ENCODE measurements at regions not wholly inside any gene's neighbourhood (a gene's known extent, or its start where the extent isn't known, plus 50 kb on each side); places are given as distances from the start of the nearest gene placed in this dataset.
"Not testable (repeated sequence)": the region's sequence is repeated elsewhere in the genome, so short reads cannot be mapped to it uniquely, and the experiment has no call there.

DNA sequence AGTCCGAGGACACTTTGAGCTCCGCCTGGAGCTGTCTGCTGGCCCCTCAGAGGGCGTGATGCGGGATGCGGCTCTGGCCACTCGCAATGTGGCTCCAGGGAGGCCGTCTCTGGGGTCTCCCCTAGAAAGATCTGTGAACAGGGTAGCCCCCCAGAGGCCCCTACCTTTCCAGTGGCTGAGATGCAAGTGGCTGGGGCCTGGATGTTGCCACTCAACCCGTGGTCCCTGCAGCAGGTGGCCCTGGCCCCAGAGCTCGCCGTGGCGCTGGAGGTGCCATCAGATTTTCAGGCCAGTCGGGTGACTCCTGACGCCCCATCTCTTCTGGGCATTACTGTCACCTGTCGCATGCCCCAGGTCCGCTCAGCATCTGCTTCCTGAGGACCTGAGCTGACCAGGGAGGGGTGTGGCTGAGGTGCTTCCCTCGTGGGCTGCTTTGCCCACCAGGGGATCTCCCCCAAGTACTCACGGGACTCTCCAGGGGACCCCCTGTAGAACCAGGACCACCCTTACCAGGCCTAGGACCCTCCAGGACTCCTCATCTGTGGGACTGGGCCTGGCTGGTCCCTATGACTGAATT lies 102.1 kb upstream of the LRPAP1 start:
- intact Hi-C loops (cut with DNase I): no loop called here
- Histone ChIP-seq H3K4me1 (ENCODE audit: insufficient read depth) (no peaks in the 10 kb centered on the region), H3K9me3 (no peaks in the 10 kb centered on the region), H3K27me3 (no peaks in the 10 kb centered on the region), H3K4me3 (no peak overlapping the region), H3K27ac (no peak overlapping the region), H3K36me3 (no peaks in the 10 kb centered on the region)
- 88 to 95% (median 88%) methylated on average over 10 to 17 of the region's 17 CpGs for WGBS, 3 donors
- DNase-seq: no peak
- no peak for TF ChIP-seq POLR2A (IDR thresholded peaks at IDR 0.05)

DNA sequence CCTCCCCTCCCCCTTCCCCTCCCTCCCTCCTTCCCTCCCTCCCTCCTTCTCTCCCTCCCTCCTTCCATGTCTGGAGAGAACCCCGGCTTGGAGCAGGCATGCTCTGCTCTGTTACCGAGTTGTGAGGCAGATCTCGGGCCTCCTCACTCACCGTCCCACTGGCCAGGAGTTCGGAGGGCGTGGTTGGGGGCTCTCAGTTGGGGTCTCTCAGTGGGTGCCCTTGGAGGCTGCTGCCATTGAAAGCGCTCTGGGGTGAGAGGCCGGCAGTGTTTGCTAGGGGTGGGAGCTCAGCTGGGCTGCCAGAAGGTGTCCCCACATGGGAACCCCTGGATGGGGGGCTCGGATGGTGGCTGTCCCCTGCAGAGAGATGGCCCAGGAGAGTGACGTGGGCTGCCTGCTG lies 101.1 kb upstream of the LRPAP1 start:
- H3K36me3 ChIP-seq; H3K27ac ChIP-seq; intact Hi-C loops (cut with DNase I); H3K4me3 ChIP-seq; H3K4me1 ChIP-seq (ENCODE audit: insufficient read depth); H3K27me3 ChIP-seq; DNase-seq; H3K9me3 ChIP-seq: not testable (repeated sequence)
- WGBS, 3 donors: 94 to 100% (median 98%) methylated on average over 1 to 9 of the region's 10 CpGs

DNA sequence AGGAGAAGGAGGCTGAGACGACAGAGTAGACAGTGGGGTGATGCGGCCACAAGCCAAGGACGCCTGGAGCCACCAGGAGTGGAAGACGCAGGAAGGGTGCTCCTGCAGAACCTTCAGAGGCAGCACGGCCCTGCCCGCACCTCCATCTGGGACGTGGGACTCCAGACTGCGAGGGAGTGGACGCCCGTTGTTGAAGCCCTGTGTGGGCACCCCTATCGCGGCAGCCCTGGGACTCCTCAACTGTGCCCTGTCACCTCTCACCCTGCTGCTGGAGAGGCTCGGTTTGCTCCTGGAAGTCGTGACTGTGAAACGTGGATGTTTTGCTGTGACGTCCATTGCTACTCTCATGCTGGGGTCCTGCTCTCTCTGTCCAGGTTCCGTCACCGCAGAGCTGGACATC lies 100.6 kb upstream of the LRPAP1 start:
- H3K27me3 ChIP-seq; H3K9me3 ChIP-seq; H3K27ac ChIP-seq; DNase-seq; H3K36me3 ChIP-seq; H3K4me3 ChIP-seq; intact Hi-C loops (cut with DNase I); H3K4me1 ChIP-seq (ENCODE audit: insufficient read depth): not testable (repeated sequence)
- WGBS, 3 donors: 95 to 98% (median 97%) methylated on average over 17 to 18 of the region's 18 CpGs

DNA sequence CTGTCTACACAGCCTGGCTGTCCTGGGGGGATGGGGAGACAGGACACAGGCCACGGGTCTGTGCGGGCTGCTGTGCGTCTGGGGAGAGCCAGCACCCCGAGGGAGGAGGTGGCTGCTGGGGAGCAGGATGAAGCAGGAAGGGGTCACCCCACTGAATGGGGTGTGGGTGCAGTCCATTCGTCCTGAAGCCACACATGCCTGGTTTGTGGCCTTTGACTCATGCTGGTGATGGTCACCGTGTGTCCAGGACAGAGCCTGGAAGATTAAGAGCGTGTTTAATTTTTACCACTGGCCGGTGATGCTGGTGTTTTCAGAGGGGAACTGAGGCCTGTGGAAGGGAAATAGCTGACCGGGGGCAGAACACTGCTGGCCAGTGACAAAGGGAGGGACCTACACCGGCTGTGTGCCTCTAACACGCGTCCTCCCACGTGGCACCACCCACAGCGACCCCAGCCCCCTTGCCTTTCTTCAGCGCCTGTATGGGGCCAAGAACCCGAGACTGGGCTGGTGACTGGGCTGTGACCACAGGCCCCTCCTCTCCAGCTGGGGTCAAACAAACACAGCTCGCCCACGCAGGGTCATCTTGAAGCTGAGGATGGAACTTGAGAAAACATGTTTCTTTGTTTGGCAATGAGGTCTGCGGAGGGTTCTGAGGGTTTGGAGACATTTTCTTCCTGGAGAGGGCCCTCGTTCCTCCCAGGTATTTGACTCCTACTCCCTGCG lies 99.5 kb upstream of the LRPAP1 start:
- H3K4me1 ChIP-seq (ENCODE audit: insufficient read depth); DNase-seq; H3K36me3 ChIP-seq; H3K4me3 ChIP-seq; H3K27me3 ChIP-seq; H3K27ac ChIP-seq; intact Hi-C loops (cut with DNase I); H3K9me3 ChIP-seq: not testable (repeated sequence)
- WGBS, 3 donors: 31 to 40% (median 31%) methylated on average over 21 of the region's 21 CpGs

DNA sequence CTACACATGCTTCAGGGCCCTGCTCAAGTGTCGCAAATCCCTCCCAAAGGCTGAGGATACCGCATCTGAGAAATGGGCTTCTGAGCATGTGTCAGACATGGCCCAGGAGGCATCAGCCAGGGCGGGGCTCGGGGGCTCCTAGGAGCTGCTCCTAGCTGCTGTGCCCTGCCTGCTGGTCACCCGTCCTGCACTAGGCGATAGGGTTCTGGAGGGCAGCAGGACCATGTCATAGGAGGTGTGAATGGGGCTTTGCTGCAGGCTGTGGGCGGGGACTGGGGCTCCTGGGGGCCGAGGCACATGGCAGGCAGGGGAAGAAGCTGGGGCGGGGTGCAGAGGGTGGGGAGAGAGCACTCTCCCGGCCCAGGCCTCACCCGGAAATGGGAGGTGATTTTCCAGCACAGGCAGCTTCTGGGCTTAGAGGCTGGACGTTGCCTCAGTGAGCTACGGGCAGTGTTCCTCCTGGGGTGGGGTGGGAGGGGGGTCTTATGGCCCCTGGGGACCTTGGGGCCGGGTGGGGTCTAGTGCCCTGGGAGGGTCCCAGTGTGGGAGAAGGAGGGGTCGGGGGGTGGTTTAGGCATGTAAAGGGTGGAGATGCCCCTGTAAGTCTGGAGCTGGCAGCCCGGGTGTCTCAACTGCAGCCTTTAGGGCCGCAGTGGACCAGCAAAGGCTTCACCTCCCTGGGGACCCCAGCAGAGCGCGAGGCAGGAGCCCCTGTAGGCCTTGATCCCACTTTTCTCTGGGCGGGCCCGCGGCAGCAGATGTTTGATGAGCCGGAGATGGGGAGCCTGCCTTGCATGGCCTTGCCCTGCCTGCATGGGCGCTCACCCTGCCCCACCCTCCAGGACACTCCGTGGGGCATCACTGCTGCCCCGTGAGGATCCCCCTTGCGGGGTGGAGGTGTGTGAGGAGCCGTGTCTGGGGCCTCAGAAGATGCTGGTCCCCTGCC lies 98.6 kb upstream of the LRPAP1 start:
- H3K27ac ChIP-seq: no peak overlapping the region
- no peaks in the 10 kb centered on the region for H3K27me3 ChIP-seq
- no peaks in the 10 kb centered on the region for H3K9me3 ChIP-seq
- WGBS, 3 donors: 63 to 71% (median 64%) methylated on average over 23 to 28 of the region's 28 CpGs
- no peaks in the 10 kb centered on the region for H3K4me1 ChIP-seq (ENCODE audit: insufficient read depth)
- TF ChIP-seq, protein P1, sequence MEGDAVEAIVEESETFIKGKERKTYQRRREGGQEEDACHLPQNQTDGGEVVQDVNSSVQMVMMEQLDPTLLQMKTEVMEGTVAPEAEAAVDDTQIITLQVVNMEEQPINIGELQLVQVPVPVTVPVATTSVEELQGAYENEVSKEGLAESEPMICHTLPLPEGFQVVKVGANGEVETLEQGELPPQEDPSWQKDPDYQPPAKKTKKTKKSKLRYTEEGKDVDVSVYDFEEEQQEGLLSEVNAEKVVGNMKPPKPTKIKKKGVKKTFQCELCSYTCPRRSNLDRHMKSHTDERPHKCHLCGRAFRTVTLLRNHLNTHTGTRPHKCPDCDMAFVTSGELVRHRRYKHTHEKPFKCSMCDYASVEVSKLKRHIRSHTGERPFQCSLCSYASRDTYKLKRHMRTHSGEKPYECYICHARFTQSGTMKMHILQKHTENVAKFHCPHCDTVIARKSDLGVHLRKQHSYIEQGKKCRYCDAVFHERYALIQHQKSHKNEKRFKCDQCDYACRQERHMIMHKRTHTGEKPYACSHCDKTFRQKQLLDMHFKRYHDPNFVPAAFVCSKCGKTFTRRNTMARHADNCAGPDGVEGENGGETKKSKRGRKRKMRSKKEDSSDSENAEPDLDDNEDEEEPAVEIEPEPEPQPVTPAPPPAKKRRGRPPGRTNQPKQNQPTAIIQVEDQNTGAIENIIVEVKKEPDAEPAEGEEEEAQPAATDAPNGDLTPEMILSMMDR (IDR thresholded peaks at IDR 0.05): no peak
- TF ChIP-seq EP300 (IDR thresholded peaks at IDR 0.05) (no peak), POLR2A (IDR thresholded peaks at IDR 0.05) (no peak)
- H3K36me3 ChIP-seq: no peaks in the 10 kb centered on the region
- no peak overlapping the region for H3K4me3 ChIP-seq
- no peak for DNase-seq
- intact Hi-C loops (cut with DNase I): no loop called here

DNA sequence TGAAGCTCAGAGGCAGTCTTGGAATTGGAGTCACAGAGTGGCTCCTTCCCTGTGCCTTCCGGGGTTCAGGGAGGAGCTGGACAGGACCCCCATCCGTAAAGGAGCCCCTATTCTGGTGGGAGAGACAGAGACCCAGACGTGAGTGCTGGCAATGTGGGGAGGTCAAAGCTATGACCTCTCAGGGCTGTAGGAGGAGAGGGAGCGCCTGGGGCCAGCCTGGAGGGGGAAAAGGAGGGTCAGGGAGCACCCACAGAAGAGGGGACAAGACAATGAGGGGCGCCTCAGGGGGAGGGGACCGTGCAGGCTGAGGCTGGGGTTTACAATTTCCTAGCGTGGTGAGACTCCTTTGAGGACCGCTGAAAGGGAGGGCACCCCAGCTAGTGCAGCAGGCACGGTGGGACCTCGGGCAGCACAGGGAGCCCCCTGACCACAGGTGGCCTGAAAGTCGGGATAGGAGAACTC lies 97.9 kb upstream of the LRPAP1 start:
- DNase-seq: no peak
- 53 to 76% (median 63%) methylated on average over 11 of the region's 11 CpGs for WGBS, 3 donors
- intact Hi-C loops (cut with DNase I): no loop called here

More for the DNA sequence above, 97.9 kb upstream of the LRPAP1 start:
- Histone ChIP-seq H3K9me3 (no peaks in the 10 kb centered on the region), H3K27me3 (no peaks in the 10 kb centered on the region), H3K4me1 (ENCODE audit: insufficient read depth) (no peaks in the 10 kb centered on the region), H3K4me3 (no peak overlapping the region), H3K27ac (no peak overlapping the region), H3K36me3 (no peaks in the 10 kb centered on the region)
- TF ChIP-seq EP300 (IDR thresholded peaks at IDR 0.05) (no peak), POLR2A (IDR thresholded peaks at IDR 0.05) (no peak)
- TF ChIP-seq, protein P1 (IDR thresholded peaks at IDR 0.05): no peak

All from ovary (tissue), 7 donors.